GM03348 (cell line): ENCODE measurements at regions not wholly inside any gene's neighbourhood (a gene's known extent, or its start where the extent isn't known, plus 50 kb on each side); places are given as distances from the start of the nearest gene placed in this dataset.
"Not testable (repeated sequence)": the region's sequence is repeated elsewhere in the genome, so short reads cannot be mapped to it uniquely, and the experiment has no call there.

Experiments
- DNase-seq: peaks from one replicate; pipeline ENCODE4 v3.0.0; 2012; ENCODE audit warnings: low spot score

- no peak for DNase-seq
Observed at GRCh38 chr16:9343276-9343675, 251.8 kb downstream of the HAPSTR1 start.

GRCh38 chr16:9344508-9344907, 253.1 kb downstream of the HAPSTR1 start:
- DNase-seq, result no peak

- DNase-seq, result no peak
Observed at GRCh38 chr16:9345046-9345445, 253.6 kb downstream of the HAPSTR1 start.

DNA sequence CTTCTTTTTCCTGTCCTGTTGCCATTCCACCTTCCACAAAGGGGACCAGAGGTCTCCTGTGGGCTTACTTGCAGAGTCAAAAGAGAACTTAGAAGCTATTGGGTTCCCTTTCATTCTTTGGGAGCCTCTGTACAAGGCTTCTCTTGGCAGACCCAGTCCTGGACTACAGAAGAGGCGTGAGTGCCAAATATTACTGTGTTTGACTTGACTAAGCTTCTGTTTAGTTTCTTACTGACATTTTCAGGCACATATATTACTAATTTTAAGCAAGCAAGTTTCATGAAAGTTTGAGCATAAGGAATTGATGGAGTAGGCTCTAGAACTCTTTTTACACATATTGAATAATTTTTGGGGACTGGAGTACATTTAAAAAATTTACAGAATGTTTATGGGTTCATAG, 254.4 kb downstream of the HAPSTR1 start:
- DNase-seq, result no peak

- DNase-seq, result no peak
Observed at GRCh38 chr16:9348912-9349311, 257.5 kb downstream of the HAPSTR1 start.

GRCh38 chr16:9349373-9349960, 258.0 kb downstream of the HAPSTR1 start:
- DNase-seq, result not testable (repeated sequence)

DNA sequence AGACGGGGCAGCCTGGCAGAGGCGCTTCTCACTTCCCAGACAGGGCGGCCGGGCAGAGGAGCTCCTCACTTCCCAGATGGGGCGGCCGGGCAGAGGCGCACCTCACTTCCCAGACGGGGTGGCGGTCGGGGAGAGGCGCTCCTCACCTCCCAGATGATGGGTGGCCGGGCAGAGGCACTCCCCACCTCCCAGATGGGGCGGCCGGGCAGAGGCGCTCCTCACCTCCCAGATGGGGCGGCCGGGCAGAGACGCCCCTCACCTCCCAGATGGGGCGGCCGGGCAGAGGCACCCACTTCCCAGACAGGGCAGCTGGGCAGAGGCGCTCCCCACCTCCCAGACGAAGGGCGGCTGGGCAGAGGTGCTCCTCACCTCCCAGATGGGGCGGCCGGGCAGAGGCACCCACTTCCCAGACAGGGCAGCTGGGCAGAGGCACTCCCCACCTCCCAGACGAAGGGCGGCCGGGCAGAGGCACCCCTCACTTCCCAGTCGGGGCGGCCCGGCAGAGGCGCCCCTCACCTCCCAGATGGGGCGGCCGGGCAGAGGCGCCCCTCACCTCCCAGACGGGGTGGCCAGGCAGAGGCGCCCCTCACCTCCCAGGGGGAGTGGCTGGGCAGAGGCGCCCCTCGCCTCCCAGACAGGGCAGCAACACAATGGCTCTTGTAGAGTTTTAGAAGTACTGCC, 258.8 kb downstream of the HAPSTR1 start:
- DNase-seq, result not testable (repeated sequence)

- DNase-seq, result no peak
Observed at GRCh38 chr16:9351440-9351839, 260.0 kb downstream of the HAPSTR1 start.

DNA sequence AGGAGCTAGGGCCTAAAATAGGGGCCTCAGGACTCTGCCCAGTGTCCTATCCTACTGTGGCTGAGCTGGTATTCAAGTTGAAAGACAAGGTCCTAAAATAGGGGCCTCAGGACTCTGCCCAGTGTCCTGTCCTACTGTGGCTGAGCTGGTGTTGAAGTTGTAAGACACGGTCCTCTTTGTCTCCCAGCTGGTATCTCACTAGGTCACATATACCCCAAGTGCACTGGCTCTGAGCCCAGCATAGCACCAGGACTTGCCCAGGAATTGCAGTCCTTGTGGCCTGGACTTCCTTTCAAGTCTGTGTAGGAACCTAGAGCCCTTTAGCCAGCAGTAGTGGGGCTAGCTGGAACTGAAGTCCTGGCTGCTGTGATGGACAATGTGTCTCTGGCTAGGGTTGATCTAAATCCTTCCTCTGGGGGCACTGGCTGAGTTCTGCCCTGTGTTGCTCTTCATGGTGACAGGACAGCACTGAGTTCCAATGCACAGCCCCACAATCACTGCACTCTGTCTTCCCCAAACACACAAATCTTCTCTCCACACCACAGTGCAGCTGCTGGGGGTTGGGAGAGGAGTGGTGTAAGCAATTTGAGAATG, 260.5 kb downstream of the HAPSTR1 start:
- no peak for DNase-seq

- no peak for DNase-seq
Observed at GRCh38 chr16:9357829-9358228, 266.4 kb downstream of the HAPSTR1 start.

DNA sequence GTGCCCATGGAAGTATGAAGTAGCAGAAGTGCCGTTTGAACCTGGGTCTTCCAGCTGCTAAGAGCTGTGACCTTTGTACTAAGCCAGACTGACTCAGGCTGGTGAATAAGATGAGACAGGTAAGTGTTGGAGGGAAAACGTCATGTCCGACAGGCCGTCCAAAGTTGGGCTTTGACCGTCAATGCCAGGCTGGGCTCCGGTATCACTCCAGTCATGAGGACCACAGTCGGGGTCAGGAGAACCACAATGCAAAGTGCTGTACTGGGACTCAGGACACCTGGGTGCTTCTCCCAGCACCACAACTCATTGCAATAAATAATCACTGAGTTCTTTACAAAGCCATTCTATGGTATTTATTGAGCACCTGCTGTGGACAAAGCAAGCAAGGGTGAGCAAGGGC, 268.6 kb downstream of the HAPSTR1 start:
- no peak for DNase-seq

GRCh38 chr16:9362050-9362449, 270.6 kb downstream of the HAPSTR1 start:
- DNase-seq, result no peak

GRCh38 chr16:9362604-9363003, 271.2 kb downstream of the HAPSTR1 start:
- DNase-seq, result no peak

- no peak for DNase-seq
Observed at GRCh38 chr16:9363520-9363919, 272.1 kb downstream of the HAPSTR1 start.

DNA sequence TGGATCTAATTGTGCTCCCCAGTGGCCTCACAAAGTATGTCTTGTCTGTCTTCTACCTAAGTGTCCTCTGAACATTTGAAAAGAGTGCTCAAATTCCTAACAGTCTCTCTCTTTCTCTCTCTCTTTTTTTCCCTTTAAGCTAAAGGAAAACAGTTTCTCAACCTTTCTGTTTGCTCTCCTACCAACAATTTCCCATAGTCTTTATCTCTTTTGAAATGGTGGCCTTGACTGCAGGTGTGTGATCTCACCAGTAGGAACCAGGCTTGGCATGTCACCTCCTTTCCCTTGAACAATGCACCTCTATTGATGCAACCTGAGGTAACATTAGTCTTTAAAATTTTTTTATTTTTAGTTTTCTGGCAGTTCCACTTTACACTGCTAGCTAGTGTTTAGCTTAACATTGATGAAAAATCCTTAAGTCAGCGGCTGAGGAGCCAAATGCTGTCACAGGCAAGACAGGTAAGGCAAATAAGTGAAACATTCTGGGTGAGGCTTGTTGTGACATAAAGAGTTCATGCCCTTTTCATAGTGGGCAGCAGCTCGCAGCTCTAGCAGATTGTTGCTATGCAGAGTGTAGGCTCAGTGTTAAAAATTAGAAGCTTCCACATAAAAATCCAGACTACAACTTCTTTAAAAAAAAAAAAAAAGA, 273.4 kb downstream of the HAPSTR1 start:
- DNase-seq, result no peak

- no peak for DNase-seq
Observed at GRCh38 chr16:9365370-9365728, 273.9 kb downstream of the HAPSTR1 start.

DNA sequence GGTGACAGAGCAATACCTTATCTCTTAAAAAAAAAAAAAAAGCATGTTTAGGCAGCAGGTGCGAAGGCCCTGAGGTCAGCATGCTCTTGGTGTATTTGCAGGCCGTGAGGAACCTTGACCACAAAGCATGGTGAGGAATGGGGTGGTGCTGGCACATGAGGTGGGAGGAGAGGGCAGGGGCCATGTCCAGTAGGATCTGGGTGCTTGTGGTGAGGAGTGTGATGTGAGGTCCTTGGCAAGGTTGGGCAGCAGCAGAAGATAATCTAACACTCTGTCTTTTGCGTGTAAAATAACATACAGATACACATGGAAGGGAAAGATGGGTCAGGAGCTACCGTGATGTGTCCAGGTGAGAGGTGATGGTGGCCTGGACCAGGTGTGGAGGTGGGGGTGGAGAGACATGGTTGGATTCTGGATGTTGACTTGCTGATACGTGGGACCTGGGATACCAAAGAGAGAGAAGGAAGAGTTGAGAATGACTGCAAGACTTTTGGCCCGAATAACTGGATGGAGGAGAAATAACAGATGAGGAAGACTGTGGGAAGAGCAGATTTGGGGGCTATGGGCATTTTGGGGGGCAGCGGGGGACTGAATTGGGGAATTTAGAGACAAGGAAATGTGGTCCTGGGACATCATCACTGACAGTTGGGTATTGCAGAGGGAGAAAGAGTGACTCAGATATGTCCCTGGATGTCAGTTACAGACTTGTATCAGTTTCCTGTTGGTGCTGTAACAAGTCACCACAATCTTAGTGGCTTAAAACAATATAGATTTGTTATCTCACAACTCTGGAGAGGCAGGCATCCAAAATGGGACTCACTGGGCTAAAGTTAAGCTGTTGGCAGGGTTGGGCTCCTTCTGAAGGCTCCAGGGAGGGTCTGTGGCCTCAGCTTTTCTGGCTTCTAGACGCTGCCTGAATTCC, 274.9 kb downstream of the HAPSTR1 start:
- no peak for DNase-seq

GRCh38 chr16:9370061-9370491, 278.6 kb downstream of the HAPSTR1 start:
- no peak for DNase-seq

- DNase-seq, result no peak
Observed at GRCh38 chr16:9371713-9372448, 280.4 kb downstream of the HAPSTR1 start.

- no peak for DNase-seq
Observed at GRCh38 chr16:9372934-9373890, 281.8 kb downstream of the HAPSTR1 start.
